HCT116 (cell line): ENCODE measurements at regions not wholly inside any gene's neighbourhood (a gene's known extent, or its start where the extent isn't known, plus 50 kb on each side); places are given as distances from the start of the nearest gene placed in this dataset.
"Not testable (repeated sequence)": the region's sequence is repeated elsewhere in the genome, so short reads cannot be mapped to it uniquely, and the experiment has no call there.

Experiments used
- ATAC-seq: fragments of 200-7000 bp; cut with Tn5 transposase; 2 replicates; pipeline ENCODE4 v1.9.1; 2020; ENCODE audit warnings: mild to moderate bottlenecking, moderate library complexity
- BruUV-seq: library from RNA; stranded (reverse); fragments of 400-500 nt; replicated peaks from 2 replicates; lab custom pipeline; 2021; lab: Mats Ljungman, UMichigan
- CTCF ChIA-PET: fragments of 300-600 bp; sonication (Branson Sonifier 250); formaldehyde crosslinking; loops from one replicate; lab custom pipeline; 2021; ENCODE audit warnings: antibody characterized with exemption; lab: Charles Lee
- POLR2A ChIA-PET: fragments of 300-600, 350-600 bp; sonication (Branson Sonifier 250); formaldehyde crosslinking; loops from one replicate; lab custom pipeline; 2021; ENCODE audit warnings: antibody characterized with exemption; lab: Charles Lee
- RAD21 ChIA-PET, 2 experiments: fragments of 300-600 bp; sonication (Branson Sonifier 250); formaldehyde crosslinking; loops; one replicate each; lab custom pipeline; 2023; ENCODE audit warnings: low total read pairs in 2 of 2; ENCODE audit not compliant: uncharacterized antibody in 2 of 2, unreplicated experiment in 2 of 2, low non-redundant PET in 1 of 2; lab: Charles Lee
- DNase-seq: peaks from one replicate; pipeline ENCODE4 v3.0.0-alpha.2; 2010; ENCODE audit warnings: low read depth, low spot score
- H2AFZ ChIP-seq: fragments of 200-600 bp; shearing (Covaris generic), sonication (generic); 2 replicates; pipeline ENCODE4 v1.6.1; 2017; ENCODE audit warnings: low read depth, mixed run types, mixed read lengths, antibody characterized with exemption, low read length; ENCODE audit not compliant: poor library complexity, severe bottlenecking
- H3K27ac ChIP-seq: 2 replicates; pipeline ENCODE4 v1.5.1; 2012; ENCODE audit warnings: low read depth, low read length
- H3K27me3 ChIP-seq: fragments of 200-600 bp; sonication (generic); 2 replicates; pipeline ENCODE4 v1.6.1; 2016; ENCODE audit warnings: mixed run types, low read length, mixed read lengths; ENCODE audit not compliant: insufficient read depth
- H3K36me3 ChIP-seq, 2 experiments: fragments of 200-500 bp in 1 of 2; fragments of 200-600 bp in 1 of 2; sonication (Bioruptor generic) in 1 of 2; sonication (generic) in 1 of 2; 2 replicates each; pipeline versions ENCODE4 v1.5.1 to v1.6.1; 2014 to 2016; ENCODE audit warnings: low read length in 2 of 2, inconsistent platforms in 1 of 2, mixed read lengths in 1 of 2, mixed run types in 1 of 2; ENCODE audit not compliant: insufficient read depth in 2 of 2, control insufficient read depth in 1 of 2
- H3K4me1 ChIP-seq, 2 experiments: fragments of 200-600 bp in 1 of 2; sonication (generic) in 1 of 2; 2 replicates each; pipeline versions ENCODE4 v1.5.1 to v1.6.1; 2012 to 2017; ENCODE audit warnings: low read length in 2 of 2, inconsistent platforms in 1 of 2, mild to moderate bottlenecking in 1 of 2, mixed read lengths in 1 of 2, mixed run types in 1 of 2, moderate library complexity in 1 of 2; ENCODE audit not compliant: insufficient read depth in 2 of 2, control insufficient read depth in 1 of 2
- H3K4me2 ChIP-seq: fragments of 200-600 bp; sonication (generic); 2 replicates; pipeline ENCODE4 v1.6.1; 2017; ENCODE audit warnings: mixed run types, low read length, mixed read lengths
- H3K4me3 ChIP-seq, 2 experiments: fragments of 200-600 bp in 1 of 2; sonication (generic) in 1 of 2; replicated peaks in 1 of 2; 2 replicates each; pipeline ENCODE4 v1.5.1; 2011 to 2016; ENCODE audit warnings: low read length in 2 of 2, control low read depth in 1 of 2, low read depth in 1 of 2, mild to moderate bottlenecking in 1 of 2, mixed read lengths in 1 of 2, mixed run types in 1 of 2
- H3K79me2 ChIP-seq: fragments of 200-600 bp; sonication (generic); 2 replicates; pipeline ENCODE4 v1.6.1; 2017; ENCODE audit warnings: mild to moderate bottlenecking, mixed run types, low read length, moderate library complexity, mixed read lengths; ENCODE audit not compliant: insufficient read depth
- H3K9ac ChIP-seq: fragments of 200-600 bp; sonication (generic); 2 replicates; pipeline ENCODE4 v1.6.1; 2016; ENCODE audit warnings: low read length, mixed read lengths
- H3K9me2 ChIP-seq: fragments of 200-600 bp; sonication (generic), shearing (Covaris generic); 2 replicates; pipeline ENCODE4 v1.6.1; 2017; ENCODE audit warnings: mixed run types, mild to moderate bottlenecking, moderate library complexity; ENCODE audit not compliant: insufficient read depth
- H3K9me3 ChIP-seq, 2 experiments: fragments of 200-500 bp in 1 of 2; fragments of 200-600 bp in 1 of 2; sonication (Bioruptor generic) in 1 of 2; sonication (generic) in 1 of 2; 2 replicates each; pipeline ENCODE4 v1.6.1; 2014 to 2017; ENCODE audit warnings: low read length in 2 of 2, mixed read lengths in 2 of 2, inconsistent platforms in 1 of 2, low read depth in 1 of 2, mild to moderate bottlenecking in 1 of 2, mixed run types in 1 of 2, moderate library complexity in 1 of 2; ENCODE audit not compliant: control insufficient read depth in 1 of 2, insufficient read depth in 1 of 2
- H4K20me1 ChIP-seq: fragments of 200-600 bp; sonication (generic), shearing (Covaris generic); 2 replicates; pipeline ENCODE4 v1.6.1; 2017; ENCODE audit warnings: mixed run types, mild to moderate bottlenecking, moderate library complexity; ENCODE audit not compliant: insufficient read depth
- CBX3 ChIP-seq: IDR thresholded peaks from 2 replicates; pipeline ENCODE4 v1.6.1; 2012; ENCODE audit warnings: low read depth
- ELF1 ChIP-seq: IDR thresholded peaks from 2 replicates; pipeline ENCODE4 v1.6.1; 2012; ENCODE audit warnings: low read depth, borderline replicate concordance
- POLR2A ChIP-seq: IDR thresholded peaks from 2 replicates; pipeline ENCODE4 v1.7.0; 2011; ENCODE audit warnings: borderline replicate concordance; ENCODE audit not compliant: insufficient read depth, insufficient read length; ENCODE audit errors: extremely low read depth
- SP1 ChIP-seq: IDR thresholded peaks from 2 replicates; pipeline ENCODE4 v1.6.1; 2012; ENCODE audit warnings: low read depth
- SRF ChIP-seq: IDR thresholded peaks from 2 replicates; pipeline ENCODE4 v1.6.1; 2012; ENCODE audit warnings: low read depth
- ZNF274 ChIP-seq: fragments of 200-500 bp; sonication (Bioruptor generic); IDR thresholded peaks from 2 replicates; pipeline ENCODE4 v1.6.1; 2014; ENCODE audit warnings: mild to moderate bottlenecking, low read depth, low read length, inconsistent platforms
- intact Hi-C: fragments of 100-400 bp; cut with micrococcal nuclease; formaldehyde crosslinking; loops from 2 replicates; pipeline ENCODE4 v1.10.0; 2022
- TF ChIP-seq, protein P1 (sequence below), 3 experiments: fragments of 200-600 bp in 1 of 3; sonication (generic) in 1 of 3; IDR thresholded peaks in 2 of 3; conservative IDR thresholded peaks in 1 of 3; 2 replicates each; pipeline ENCODE4 v1.5.1; 2012 to 2017; ENCODE audit warnings: low read depth in 2 of 3, low read length in 2 of 3, antibody characterized with exemption in 1 of 3, borderline replicate concordance in 1 of 3, control low read depth in 1 of 3, mild to moderate bottlenecking in 1 of 3, mixed read lengths in 1 of 3, mixed run types in 1 of 3, moderate library complexity in 1 of 3; ENCODE audit not compliant: insufficient read depth in 1 of 3
- TF ChIP-seq, protein P2 (sequence below): IDR thresholded peaks from 2 replicates; pipeline ENCODE4 v1.6.1; 2012; ENCODE audit warnings: low read depth
- TF ChIP-seq, protein P3 (sequence below): IDR thresholded peaks from 2 replicates; pipeline ENCODE4 v1.6.1; 2011; ENCODE audit warnings: mild to moderate bottlenecking, low read length, moderate library complexity; ENCODE audit not compliant: insufficient replicate concordance; ENCODE audit errors: extremely low read depth

DNA sequence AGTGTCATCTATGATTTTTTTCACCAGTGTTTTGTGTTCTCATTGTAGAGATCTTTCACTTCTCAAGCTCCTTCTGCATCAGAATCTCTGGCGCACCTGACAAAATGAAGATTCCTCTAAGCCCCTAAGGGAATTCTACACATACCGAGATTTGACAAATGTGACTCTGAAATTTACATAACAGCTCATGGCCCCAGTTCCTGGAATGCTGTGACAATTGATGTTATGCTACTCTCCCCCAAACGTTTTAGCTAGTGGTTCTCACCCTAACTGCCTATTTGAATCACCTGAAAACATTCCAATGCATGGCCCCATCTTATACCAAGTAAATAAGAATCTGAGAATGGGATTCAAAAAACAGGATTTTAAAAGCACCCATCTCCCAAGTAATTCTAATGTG is 162.1 kb upstream of the FKBP1C start:
- Histone ChIP-seq H3K9me3 (no peaks in the 10 kb centered on the region; a peak in 1 of 4 replicates), H3K9me2 (no peaks in the 10 kb centered on the region), H3K27ac (no peak overlapping the region), H3K9ac (no peak overlapping the region), H4K20me1 (no peaks in the 10 kb centered on the region), H3K79me2 (no peaks in the 10 kb centered on the region), H2AFZ (no peak overlapping the region), H3K27me3 (no peaks in the 10 kb centered on the region), H3K4me3 (no peak overlapping the region), H3K4me2 (no peak overlapping the region), H3K4me1 (no peaks in the 10 kb centered on the region), H3K36me3 (no peaks in the 10 kb centered on the region)
- POLR2A ChIA-PET, result no interaction called here
- CTCF ChIA-PET, result no interaction called here
- BruUV-seq, result no TSS peak
- ATAC-seq (no peak), DNase-seq (no peak)
- RAD21 ChIA-PET, result no interaction called here
- intact Hi-C loops, result no loop called here
- TF ChIP-seq, protein P1, sequence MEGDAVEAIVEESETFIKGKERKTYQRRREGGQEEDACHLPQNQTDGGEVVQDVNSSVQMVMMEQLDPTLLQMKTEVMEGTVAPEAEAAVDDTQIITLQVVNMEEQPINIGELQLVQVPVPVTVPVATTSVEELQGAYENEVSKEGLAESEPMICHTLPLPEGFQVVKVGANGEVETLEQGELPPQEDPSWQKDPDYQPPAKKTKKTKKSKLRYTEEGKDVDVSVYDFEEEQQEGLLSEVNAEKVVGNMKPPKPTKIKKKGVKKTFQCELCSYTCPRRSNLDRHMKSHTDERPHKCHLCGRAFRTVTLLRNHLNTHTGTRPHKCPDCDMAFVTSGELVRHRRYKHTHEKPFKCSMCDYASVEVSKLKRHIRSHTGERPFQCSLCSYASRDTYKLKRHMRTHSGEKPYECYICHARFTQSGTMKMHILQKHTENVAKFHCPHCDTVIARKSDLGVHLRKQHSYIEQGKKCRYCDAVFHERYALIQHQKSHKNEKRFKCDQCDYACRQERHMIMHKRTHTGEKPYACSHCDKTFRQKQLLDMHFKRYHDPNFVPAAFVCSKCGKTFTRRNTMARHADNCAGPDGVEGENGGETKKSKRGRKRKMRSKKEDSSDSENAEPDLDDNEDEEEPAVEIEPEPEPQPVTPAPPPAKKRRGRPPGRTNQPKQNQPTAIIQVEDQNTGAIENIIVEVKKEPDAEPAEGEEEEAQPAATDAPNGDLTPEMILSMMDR (IDR thresholded peaks at IDR 0.05 in 2 of 3, conservative IDR thresholded peaks at IDR 0.05 in 1 of 3; ENCODE audit: borderline replicate concordance in 1 of 3, insufficient read depth in 1 of 3, low read depth in 2 of 3, low read length in 2 of 3), result no peak
- TF ChIP-seq ZNF274 (no peak), POLR2A (no peak), ELF1 (no peak), SP1 (no peak), SRF (no peak), CBX3 (no peak)
- TF ChIP-seq, protein P2, sequence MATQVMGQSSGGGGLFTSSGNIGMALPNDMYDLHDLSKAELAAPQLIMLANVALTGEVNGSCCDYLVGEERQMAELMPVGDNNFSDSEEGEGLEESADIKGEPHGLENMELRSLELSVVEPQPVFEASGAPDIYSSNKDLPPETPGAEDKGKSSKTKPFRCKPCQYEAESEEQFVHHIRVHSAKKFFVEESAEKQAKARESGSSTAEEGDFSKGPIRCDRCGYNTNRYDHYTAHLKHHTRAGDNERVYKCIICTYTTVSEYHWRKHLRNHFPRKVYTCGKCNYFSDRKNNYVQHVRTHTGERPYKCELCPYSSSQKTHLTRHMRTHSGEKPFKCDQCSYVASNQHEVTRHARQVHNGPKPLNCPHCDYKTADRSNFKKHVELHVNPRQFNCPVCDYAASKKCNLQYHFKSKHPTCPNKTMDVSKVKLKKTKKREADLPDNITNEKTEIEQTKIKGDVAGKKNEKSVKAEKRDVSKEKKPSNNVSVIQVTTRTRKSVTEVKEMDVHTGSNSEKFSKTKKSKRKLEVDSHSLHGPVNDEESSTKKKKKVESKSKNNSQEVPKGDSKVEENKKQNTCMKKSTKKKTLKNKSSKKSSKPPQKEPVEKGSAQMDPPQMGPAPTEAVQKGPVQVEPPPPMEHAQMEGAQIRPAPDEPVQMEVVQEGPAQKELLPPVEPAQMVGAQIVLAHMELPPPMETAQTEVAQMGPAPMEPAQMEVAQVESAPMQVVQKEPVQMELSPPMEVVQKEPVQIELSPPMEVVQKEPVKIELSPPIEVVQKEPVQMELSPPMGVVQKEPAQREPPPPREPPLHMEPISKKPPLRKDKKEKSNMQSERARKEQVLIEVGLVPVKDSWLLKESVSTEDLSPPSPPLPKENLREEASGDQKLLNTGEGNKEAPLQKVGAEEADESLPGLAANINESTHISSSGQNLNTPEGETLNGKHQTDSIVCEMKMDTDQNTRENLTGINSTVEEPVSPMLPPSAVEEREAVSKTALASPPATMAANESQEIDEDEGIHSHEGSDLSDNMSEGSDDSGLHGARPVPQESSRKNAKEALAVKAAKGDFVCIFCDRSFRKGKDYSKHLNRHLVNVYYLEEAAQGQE, result no peak
- TF ChIP-seq, protein P3, sequence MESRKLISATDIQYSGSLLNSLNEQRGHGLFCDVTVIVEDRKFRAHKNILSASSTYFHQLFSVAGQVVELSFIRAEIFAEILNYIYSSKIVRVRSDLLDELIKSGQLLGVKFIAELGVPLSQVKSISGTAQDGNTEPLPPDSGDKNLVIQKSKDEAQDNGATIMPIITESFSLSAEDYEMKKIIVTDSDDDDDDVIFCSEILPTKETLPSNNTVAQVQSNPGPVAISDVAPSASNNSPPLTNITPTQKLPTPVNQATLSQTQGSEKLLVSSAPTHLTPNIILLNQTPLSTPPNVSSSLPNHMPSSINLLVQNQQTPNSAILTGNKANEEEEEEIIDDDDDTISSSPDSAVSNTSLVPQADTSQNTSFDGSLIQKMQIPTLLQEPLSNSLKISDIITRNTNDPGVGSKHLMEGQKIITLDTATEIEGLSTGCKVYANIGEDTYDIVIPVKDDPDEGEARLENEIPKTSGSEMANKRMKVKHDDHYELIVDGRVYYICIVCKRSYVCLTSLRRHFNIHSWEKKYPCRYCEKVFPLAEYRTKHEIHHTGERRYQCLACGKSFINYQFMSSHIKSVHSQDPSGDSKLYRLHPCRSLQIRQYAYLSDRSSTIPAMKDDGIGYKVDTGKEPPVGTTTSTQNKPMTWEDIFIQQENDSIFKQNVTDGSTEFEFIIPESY, result no peak
- TF ChIP-seq, all 23 proteins: peak for 0

DNA sequence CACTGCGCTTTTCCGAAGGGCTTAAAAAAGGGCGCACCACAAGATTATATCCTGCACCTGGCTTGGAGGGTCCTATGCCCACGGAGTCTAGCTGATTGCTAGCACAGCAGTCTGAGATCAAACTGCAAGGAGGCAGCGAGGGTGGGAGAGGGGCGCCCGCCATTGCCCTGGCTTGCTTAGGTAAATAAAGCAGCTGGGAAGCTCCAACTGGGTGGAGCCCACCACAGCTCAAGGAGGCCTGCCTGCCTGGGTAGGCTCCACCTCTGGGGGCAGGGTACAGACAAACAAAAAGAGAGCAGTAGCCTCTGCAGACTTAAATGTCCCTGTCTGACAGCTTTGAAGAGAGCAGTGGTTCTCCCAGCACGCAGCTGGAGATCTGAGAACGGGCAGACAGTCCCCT is 158.1 kb upstream of the FKBP1C start:
- DNase-seq, POLR2A ChIA-PET: not testable (repeated sequence)

More for the DNA sequence above, 158.1 kb upstream of the FKBP1C start:
- RAD21 ChIA-PET, H3K9me3 ChIP-seq, CTCF ChIA-PET, H3K79me2 ChIP-seq, intact Hi-C loops, H3K27ac ChIP-seq, H4K20me1 ChIP-seq, H3K4me3 ChIP-seq, BruUV-seq, ATAC-seq, H3K9me2 ChIP-seq, H3K27me3 ChIP-seq, H3K4me1 ChIP-seq, H3K4me2 ChIP-seq, H2AFZ ChIP-seq, H3K36me3 ChIP-seq, H3K9ac ChIP-seq: not testable (repeated sequence)
